Kidney (tissue), 13 donors: ENCODE measurements at regions not wholly inside any gene's neighbourhood (a gene's known extent, or its start where the extent isn't known, plus 50 kb on each side); places are given as distances from the start of the nearest gene placed in this dataset.

Experiments used
- DNase-seq, 5 donors: peaks; one replicate each; pipeline ENCODE4 v3.0.0-alpha.2; 2013 to 2020
- FAIRE-seq: peaks from 2 replicates; lab custom pipeline; 2012; peaks lifted over from hg19 to GRCh38; lab: Jason Lieb, UNC
- H3K27ac ChIP-seq, 2 donors: one replicate each; pipeline ENCODE4 v1.7.0; 2013; ENCODE audit warnings: low read depth in 2 of 2, low read length in 2 of 2, inconsistent platforms in 1 of 2
- H3K27me3 ChIP-seq: one replicate; pipeline ENCODE4 v1.7.1; 2013; ENCODE audit warnings: low read length, inconsistent platforms; ENCODE audit not compliant: control insufficient read depth, insufficient read depth
- H3K36me3 ChIP-seq, 3 donors: one replicate each; pipeline versions ENCODE4 v1.7.0 to v1.7.1; 2013; ENCODE audit warnings: low read length in 3 of 3, control low read depth in 1 of 3, inconsistent platforms in 1 of 3; ENCODE audit not compliant: insufficient read depth in 3 of 3, control insufficient read depth in 2 of 3
- H3K4me1 ChIP-seq, 3 donors: one replicate each; pipeline versions ENCODE4 v1.7.0 to v1.7.1; 2013; ENCODE audit warnings: low read length in 3 of 3, inconsistent platforms in 1 of 3, low read depth in 1 of 3; ENCODE audit not compliant: control insufficient read depth in 2 of 3, insufficient read depth in 2 of 3
- H3K4me3 ChIP-seq, 3 donors: one replicate each; pipeline versions ENCODE4 v1.7.0 to v1.8.1; 2013; ENCODE audit warnings: low read length in 3 of 3, control low read depth in 1 of 3, inconsistent platforms in 1 of 3
- H3K9ac ChIP-seq, 3 donors: one replicate each; pipeline versions ENCODE4 v1.7.0 to v1.7.1; 2013; ENCODE audit warnings: low read length in 3 of 3, control low read depth in 1 of 3, inconsistent platforms in 1 of 3
- H3K9me3 ChIP-seq, 3 donors: one replicate each; pipeline versions ENCODE4 v1.7.0 to v1.7.1; 2013; ENCODE audit warnings: low read length in 3 of 3, control low read depth in 1 of 3, inconsistent platforms in 1 of 3; ENCODE audit not compliant: control insufficient read depth in 2 of 3, insufficient read depth in 1 of 3
- intact Hi-C: fragments of 100-400 bp; cut with DNase I; formaldehyde crosslinking; loops from one replicate; pipeline ENCODE4 v1.11.1; 2022
- TF ChIP-seq, protein P1 (sequence below): IDR thresholded peaks from 3 replicates; pipeline ENCODE4 v1.5.1; 2012; ENCODE audit warnings: mild to moderate bottlenecking, moderate library complexity, borderline replicate concordance; ENCODE audit not compliant: insufficient read depth; ENCODE audit errors: extremely low read depth
- donor health status: control.
- donor health status: control.
- donor health status: control.
- donor health status: control.
- donor health status: control.
- donor health status: DM: yes; HTN: yes; CAD: no.
- donor health status: Normal renal cell carcinoma (clear cell type).

DNA sequence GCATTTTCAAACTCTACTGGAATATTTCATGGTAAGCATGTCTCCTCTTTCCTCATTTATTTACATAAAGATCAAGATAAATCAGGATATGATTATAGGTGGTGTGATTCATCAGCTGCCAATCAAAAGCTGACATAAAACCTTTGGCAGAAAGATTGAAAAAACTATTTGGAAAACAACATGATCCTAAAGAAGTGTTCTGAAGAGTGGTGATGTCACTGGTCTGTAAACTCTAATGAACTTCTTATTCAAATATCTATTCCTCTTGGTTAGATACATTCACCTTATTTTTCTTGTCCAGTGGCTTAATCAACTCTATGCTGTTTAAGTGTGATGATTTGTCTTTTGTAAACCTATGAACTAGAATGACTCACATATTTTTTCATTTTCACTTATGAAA is 535.5 kb upstream of the CITED2 start:
- FAIRE-seq: no peak
- Histone ChIP-seq H3K27ac (no peak overlapping the region), H3K9ac (no peak overlapping the region), H3K27me3 (no peaks in the 10 kb centered on the region), H3K4me1 (no peaks in the 10 kb centered on the region), H3K9me3 (no peaks in the 10 kb centered on the region), H3K36me3 (no peaks in the 10 kb centered on the region), H3K4me3 (no peak overlapping the region)
- no peak for DNase-seq
- TF ChIP-seq, protein P1, sequence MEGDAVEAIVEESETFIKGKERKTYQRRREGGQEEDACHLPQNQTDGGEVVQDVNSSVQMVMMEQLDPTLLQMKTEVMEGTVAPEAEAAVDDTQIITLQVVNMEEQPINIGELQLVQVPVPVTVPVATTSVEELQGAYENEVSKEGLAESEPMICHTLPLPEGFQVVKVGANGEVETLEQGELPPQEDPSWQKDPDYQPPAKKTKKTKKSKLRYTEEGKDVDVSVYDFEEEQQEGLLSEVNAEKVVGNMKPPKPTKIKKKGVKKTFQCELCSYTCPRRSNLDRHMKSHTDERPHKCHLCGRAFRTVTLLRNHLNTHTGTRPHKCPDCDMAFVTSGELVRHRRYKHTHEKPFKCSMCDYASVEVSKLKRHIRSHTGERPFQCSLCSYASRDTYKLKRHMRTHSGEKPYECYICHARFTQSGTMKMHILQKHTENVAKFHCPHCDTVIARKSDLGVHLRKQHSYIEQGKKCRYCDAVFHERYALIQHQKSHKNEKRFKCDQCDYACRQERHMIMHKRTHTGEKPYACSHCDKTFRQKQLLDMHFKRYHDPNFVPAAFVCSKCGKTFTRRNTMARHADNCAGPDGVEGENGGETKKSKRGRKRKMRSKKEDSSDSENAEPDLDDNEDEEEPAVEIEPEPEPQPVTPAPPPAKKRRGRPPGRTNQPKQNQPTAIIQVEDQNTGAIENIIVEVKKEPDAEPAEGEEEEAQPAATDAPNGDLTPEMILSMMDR: no peak
- intact Hi-C loops: no loop called here

DNA sequence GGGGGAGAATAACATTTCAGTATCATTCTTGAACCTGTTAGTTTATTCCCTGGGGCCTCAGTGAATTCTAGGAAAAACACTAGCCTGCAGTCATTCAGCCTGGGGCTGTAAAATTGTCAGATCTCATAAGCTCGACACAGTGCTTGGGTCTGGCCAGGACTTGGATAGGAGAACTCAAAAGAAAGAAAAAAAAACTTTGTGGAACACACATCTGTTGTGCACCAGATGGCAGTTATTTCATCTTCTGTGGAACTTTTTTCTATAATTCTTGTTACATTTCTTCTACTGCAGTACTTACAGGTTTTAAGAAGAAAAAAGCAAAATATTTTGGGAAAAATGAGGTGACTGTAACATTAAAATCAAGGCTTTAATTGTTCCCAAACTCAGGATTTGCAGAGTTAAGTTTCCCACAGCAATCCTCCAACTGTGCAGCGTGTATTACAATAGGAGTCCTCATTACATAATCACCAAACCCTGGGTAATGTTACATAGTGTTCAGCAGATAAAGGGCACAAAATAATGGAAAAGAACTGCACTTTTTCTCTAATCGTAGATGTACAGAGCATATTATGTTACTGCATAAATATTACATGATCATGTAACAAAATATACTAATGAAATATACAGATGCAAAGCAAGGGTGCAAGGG is 531.1 kb upstream of the CITED2 start:
- no peak overlapping the region for H3K9ac ChIP-seq
- no peaks in the 10 kb centered on the region for H3K27me3 ChIP-seq
- peak in 1 of 5 donors; percentile 49 for DNase-seq
- no peak overlapping the region for H3K27ac ChIP-seq
- H3K4me1 ChIP-seq: no peaks in the 10 kb centered on the region
- TF ChIP-seq, protein P1: no peak
- no peaks in the 10 kb centered on the region for H3K36me3 ChIP-seq
- no peak overlapping the region for H3K4me3 ChIP-seq
- intact Hi-C loops: no loop called here
- no peaks in the 10 kb centered on the region for H3K9me3 ChIP-seq
- FAIRE-seq: no peak

DNA sequence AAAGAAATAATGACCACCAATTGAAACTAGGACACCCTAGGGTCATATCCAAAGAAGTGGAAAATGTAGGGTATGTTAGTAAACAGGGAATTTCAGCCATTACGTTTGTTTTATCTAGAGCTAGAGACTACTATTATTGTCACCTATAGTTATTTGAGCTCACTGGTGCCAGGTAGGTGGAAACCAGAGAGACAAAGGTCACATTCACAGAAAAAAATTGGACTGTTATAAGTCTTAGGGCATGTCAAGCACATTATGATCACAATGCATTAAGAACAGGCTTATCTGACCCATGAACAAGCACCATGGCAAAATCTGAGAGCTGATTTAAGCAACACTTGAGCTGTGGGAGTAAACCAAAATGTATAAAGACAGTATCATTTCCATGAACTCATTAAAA is 530.1 kb upstream of the CITED2 start:
- DNase-seq (no peak), FAIRE-seq (no peak)
- Histone ChIP-seq H3K9ac (no peak overlapping the region), H3K9me3 (no peaks in the 10 kb centered on the region), H3K4me3 (no peak overlapping the region), H3K27ac (no peak overlapping the region), H3K27me3 (no peaks in the 10 kb centered on the region), H3K4me1 (no peaks in the 10 kb centered on the region), H3K36me3 (no peaks in the 10 kb centered on the region)
- TF ChIP-seq, protein P1: no peak
- intact Hi-C loops: no loop called here

DNA sequence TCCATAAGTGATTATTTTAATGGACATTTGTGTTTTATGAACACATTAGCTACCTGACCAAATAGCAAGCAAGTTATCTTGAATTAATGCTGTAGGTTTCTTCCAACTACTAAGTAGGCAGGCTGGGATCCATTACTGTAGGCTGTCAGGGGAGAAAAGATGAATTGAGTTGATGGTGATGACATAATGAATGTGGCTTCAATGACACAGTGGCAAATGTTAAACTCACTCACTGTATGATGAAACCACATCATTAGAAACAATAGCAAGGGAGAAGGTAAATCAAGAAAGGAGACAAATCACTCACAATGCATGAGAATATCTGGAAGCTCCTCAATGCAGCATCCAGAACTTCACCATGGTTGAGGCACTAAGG is 529.7 kb upstream of the CITED2 start:
- Histone ChIP-seq H3K4me3 (no peak overlapping the region), H3K9ac (no peak overlapping the region), H3K4me1 (no peaks in the 10 kb centered on the region), H3K9me3 (no peaks in the 10 kb centered on the region), H3K36me3 (no peaks in the 10 kb centered on the region), H3K27ac (no peak overlapping the region), H3K27me3 (no peaks in the 10 kb centered on the region)
- TF ChIP-seq, protein P1: no peak
- DNase-seq (no peak), FAIRE-seq (no peak)
- intact Hi-C loops: no loop called here
